GM06990 (cell line): ENCODE measurements at regions not wholly inside any gene's neighbourhood (a gene's known extent, or its start where the extent isn't known, plus 50 kb on each side); places are given as distances from the start of the nearest gene placed in this dataset.
"Not testable (repeated sequence)": the region's sequence is repeated elsewhere in the genome, so short reads cannot be mapped to it uniquely, and the experiment has no call there.

Experiments used
- DNase-seq: peaks from one replicate; pipeline ENCODE4 v3.0.0-alpha.2; 2011; ENCODE audit not compliant: insufficient read length; ENCODE audit errors: extremely low read depth
- H3K27me3 ChIP-seq: replicated peaks from 2 replicates; pipeline ENCODE4 v1.6.0; 2011; ENCODE audit warnings: low read length; ENCODE audit not compliant: control insufficient read depth, insufficient read depth
- H3K36me3 ChIP-seq: 2 replicates; pipeline ENCODE4 v1.5.1; 2011; ENCODE audit warnings: low read length; ENCODE audit not compliant: control insufficient read depth, insufficient read depth
- H3K4me3 ChIP-seq: replicated peaks from 2 replicates; pipeline ENCODE4 v1.5.1; 2011; ENCODE audit warnings: low read depth, mild to moderate bottlenecking, control low read depth, low read length
- CTCF ChIP-seq: IDR thresholded peaks from 2 replicates; pipeline ENCODE4 v1.5.1; 2011; ENCODE audit warnings: low read length, control low read depth, mild to moderate bottlenecking, inconsistent platforms; ENCODE audit not compliant: insufficient read depth, poor library complexity, severe bottlenecking

DNA sequence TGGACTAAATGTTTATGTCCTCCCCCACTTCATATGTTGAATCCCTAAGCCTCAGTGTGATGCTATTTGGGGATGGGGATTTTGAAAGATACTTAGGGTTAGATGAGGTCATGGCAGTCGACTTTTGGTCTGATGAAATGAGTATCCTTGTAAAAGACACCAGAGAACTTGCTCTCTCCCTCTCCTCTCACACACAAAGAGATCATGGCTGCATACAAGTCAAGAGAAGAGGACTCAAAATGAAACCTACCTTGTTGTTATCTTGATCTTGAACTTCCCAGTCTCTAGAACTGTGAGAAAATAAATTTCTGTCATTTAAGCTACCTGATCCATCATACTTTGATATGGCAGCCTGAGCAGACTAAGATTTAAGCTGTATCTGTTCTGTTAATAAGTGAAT lies 144.0 kb upstream of the HAPLN1 start:
- H3K36me3 ChIP-seq = no peaks in the 10 kb centered on the region
- TF ChIP-seq CTCF = no peak
- peak; percentile 9 for DNase-seq
- no peaks in the 10 kb centered on the region for H3K27me3 ChIP-seq
- H3K4me3 ChIP-seq = no peak overlapping the region

- no peaks in the 10 kb centered on the region for H3K27me3 ChIP-seq
- no peak for DNase-seq
- no peaks in the 10 kb centered on the region for H3K36me3 ChIP-seq
- TF ChIP-seq CTCF = no peak
- H3K4me3 ChIP-seq = no peak overlapping the region
These were observed 136.7 kb upstream of the HAPLN1 start for GRCh38 chr5:83857341-83857740.

DNA sequence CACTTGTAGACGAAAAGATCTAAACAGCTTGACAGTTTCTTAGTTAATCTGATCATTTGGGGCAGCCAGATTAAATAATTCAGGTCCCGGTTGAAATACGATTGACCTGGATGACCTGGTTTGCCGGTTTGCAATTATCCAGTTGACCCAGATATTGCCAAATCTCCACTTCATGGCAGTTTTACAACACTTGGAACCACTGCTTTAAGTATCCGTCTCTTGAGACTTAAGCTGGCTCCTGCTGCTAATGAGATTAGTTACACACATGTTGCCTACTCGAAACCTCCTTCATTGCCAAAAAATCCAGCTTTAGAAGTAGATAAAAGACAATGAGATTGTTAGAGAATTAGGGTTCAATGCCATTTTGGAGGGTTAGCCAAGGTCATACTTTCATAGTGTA lies 136.2 kb upstream of the HAPLN1 start:
- no peak for DNase-seq
- TF ChIP-seq CTCF = no peak
- Histone ChIP-seq H3K36me3 (no peaks in the 10 kb centered on the region), H3K4me3 (no peak overlapping the region), H3K27me3 (no peaks in the 10 kb centered on the region)

DNA sequence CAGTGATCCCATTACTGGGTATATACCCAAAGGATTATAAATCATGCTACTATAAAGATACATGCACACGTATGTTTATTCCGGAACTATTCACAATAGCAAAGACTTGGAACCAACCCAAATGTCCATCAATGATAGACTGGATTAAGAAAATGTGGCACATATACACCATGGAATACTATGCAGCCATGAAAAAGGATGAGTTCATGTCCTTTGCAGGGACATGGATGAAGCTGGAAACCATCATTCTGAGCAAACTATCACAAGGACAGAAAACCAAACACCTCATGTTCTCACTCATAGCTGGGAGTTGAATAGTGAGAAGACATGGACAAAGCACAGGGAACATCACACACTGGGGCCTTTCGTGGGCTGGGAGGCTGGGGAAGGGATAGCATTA lies 129.8 kb upstream of the HAPLN1 start:
- DNase-seq, H3K36me3 ChIP-seq, H3K27me3 ChIP-seq, H3K4me3 ChIP-seq: not testable (repeated sequence)

- no peak for TF ChIP-seq CTCF
- H3K4me3 ChIP-seq = no peak overlapping the region
- H3K36me3 ChIP-seq = no peaks in the 10 kb centered on the region
- H3K27me3 ChIP-seq = no peaks in the 10 kb centered on the region
- DNase-seq = no peak
These were observed 128.3 kb upstream of the HAPLN1 start for GRCh38 chr5:83848941-83849340.

GRCh38 chr5:83846624-83847350 lies 126.1 kb upstream of the HAPLN1 start:
- TF ChIP-seq CTCF = no peak

More at GRCh38 chr5:83846624-83847350, 126.1 kb upstream of the HAPLN1 start:
- Histone ChIP-seq H3K27me3 (no peaks in the 10 kb centered on the region), H3K36me3 (no peaks in the 10 kb centered on the region), H3K4me3 (no peak overlapping the region)
- DNase-seq = no peak
